ENCODE measurements at regions not wholly inside any gene's neighbourhood (a gene's known extent, or its start where the extent isn't known, plus 50 kb on each side); places are given as distances from the start of the nearest gene placed in this dataset.
"Not testable (repeated sequence)": the region's sequence is repeated elsewhere in the genome, so short reads cannot be mapped to it uniquely, and the experiment has no call there.

DNA sequence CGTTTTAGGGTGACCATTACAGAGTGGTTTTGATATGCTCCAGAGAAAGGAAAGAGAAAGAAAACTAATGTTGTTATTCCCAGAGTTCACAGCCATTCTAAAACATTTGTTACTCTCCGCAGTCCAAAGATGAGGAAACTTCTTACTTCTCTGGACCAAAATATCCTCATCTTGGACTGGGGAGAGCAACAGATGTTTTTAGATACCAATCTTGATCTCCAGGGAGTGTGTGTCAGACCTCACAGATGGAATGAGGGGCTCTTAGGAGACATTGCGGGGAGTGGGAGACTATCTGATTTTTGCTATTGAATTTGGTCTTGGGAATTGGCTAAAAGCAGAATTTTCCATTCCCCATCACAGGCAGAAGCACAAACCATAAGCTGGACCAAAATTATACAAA, 110.8 kb downstream of the TNFAIP3 start:
- Histone ChIP-seq H3K4me3 (replicated peaks; ENCODE audit: insufficient read depth, low read length) (no peak overlapping the region), H3K27ac (replicated peaks) (no peak overlapping the region), H3K27me3 (ENCODE audit: insufficient read depth, poor library complexity, severe bottlenecking) (no peaks in the 10 kb centered on the region)
- TF ChIP-seq POLR2AphosphoS5 (IDR thresholded peaks at IDR 0.05; ENCODE audit: low read depth) (no peak), GABPA (IDR thresholded peaks at IDR 0.05; ENCODE audit: low read depth) (no peak), SPI1 (IDR thresholded peaks at IDR 0.05; ENCODE audit: borderline replicate concordance, low read depth) (no peak)
- TF ChIP-seq, protein P1, sequence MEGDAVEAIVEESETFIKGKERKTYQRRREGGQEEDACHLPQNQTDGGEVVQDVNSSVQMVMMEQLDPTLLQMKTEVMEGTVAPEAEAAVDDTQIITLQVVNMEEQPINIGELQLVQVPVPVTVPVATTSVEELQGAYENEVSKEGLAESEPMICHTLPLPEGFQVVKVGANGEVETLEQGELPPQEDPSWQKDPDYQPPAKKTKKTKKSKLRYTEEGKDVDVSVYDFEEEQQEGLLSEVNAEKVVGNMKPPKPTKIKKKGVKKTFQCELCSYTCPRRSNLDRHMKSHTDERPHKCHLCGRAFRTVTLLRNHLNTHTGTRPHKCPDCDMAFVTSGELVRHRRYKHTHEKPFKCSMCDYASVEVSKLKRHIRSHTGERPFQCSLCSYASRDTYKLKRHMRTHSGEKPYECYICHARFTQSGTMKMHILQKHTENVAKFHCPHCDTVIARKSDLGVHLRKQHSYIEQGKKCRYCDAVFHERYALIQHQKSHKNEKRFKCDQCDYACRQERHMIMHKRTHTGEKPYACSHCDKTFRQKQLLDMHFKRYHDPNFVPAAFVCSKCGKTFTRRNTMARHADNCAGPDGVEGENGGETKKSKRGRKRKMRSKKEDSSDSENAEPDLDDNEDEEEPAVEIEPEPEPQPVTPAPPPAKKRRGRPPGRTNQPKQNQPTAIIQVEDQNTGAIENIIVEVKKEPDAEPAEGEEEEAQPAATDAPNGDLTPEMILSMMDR (IDR thresholded peaks at IDR 0.05; ENCODE audit: insufficient read depth, low read length) = no peak
- TF ChIP-seq, protein P2, sequence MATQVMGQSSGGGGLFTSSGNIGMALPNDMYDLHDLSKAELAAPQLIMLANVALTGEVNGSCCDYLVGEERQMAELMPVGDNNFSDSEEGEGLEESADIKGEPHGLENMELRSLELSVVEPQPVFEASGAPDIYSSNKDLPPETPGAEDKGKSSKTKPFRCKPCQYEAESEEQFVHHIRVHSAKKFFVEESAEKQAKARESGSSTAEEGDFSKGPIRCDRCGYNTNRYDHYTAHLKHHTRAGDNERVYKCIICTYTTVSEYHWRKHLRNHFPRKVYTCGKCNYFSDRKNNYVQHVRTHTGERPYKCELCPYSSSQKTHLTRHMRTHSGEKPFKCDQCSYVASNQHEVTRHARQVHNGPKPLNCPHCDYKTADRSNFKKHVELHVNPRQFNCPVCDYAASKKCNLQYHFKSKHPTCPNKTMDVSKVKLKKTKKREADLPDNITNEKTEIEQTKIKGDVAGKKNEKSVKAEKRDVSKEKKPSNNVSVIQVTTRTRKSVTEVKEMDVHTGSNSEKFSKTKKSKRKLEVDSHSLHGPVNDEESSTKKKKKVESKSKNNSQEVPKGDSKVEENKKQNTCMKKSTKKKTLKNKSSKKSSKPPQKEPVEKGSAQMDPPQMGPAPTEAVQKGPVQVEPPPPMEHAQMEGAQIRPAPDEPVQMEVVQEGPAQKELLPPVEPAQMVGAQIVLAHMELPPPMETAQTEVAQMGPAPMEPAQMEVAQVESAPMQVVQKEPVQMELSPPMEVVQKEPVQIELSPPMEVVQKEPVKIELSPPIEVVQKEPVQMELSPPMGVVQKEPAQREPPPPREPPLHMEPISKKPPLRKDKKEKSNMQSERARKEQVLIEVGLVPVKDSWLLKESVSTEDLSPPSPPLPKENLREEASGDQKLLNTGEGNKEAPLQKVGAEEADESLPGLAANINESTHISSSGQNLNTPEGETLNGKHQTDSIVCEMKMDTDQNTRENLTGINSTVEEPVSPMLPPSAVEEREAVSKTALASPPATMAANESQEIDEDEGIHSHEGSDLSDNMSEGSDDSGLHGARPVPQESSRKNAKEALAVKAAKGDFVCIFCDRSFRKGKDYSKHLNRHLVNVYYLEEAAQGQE (IDR thresholded peaks at IDR 0.05; ENCODE audit: insufficient replicate concordance, low read depth) = no peak
- no peak for DNase-seq (ENCODE audit: low read depth in 1 of 2, low spot score in 1 of 2)

DNA sequence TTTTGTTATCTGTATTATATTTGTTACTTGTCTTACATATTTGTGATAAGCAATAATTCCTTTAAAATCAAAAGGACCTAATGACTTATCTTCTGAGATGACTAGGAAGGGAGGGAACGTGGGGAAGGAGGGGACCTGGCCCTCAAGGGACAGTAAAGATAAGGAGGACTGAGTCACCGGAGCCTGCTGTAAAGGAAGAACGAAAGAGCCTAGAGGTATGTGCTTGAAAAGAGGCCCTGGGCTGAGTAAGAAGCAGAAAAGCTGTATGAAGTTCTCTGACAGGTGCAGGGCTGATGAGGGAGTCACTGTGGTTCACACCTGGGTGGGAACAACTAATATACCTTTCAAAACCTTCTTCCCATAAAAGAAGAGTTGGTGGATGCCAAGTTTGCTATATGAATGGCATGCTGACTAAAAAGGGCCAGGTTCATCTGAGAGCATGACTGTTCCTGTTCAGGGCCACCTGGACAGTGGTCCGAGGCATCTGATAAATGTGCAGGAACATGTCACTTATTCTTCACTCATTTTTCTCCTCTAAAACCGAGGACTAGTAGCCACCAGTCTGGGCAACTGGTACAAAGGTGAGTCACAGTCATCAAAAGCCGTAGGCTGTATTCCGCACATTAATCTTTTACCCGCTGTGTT, 111.3 kb downstream of the TNFAIP3 start:
- Histone ChIP-seq H3K4me3 (replicated peaks; ENCODE audit: insufficient read depth, low read length) (no peak overlapping the region), H3K27me3 (ENCODE audit: insufficient read depth, poor library complexity, severe bottlenecking) (no peaks in the 10 kb centered on the region), H3K27ac (replicated peaks) (no peak overlapping the region)
- no peak for DNase-seq (ENCODE audit: low read depth in 1 of 2, low spot score in 1 of 2)
- TF ChIP-seq POLR2AphosphoS5 (IDR thresholded peaks at IDR 0.05; ENCODE audit: low read depth) = no peak
- TF ChIP-seq GABPA (IDR thresholded peaks at IDR 0.05; ENCODE audit: low read depth) = no peak
- TF ChIP-seq, protein P2 (IDR thresholded peaks at IDR 0.05; ENCODE audit: insufficient replicate concordance, low read depth) = no peak
- TF ChIP-seq, protein P1 (IDR thresholded peaks at IDR 0.05; ENCODE audit: insufficient read depth, low read length) = no peak
- TF ChIP-seq SPI1 (IDR thresholded peaks at IDR 0.05; ENCODE audit: borderline replicate concordance, low read depth) = no peak

DNA sequence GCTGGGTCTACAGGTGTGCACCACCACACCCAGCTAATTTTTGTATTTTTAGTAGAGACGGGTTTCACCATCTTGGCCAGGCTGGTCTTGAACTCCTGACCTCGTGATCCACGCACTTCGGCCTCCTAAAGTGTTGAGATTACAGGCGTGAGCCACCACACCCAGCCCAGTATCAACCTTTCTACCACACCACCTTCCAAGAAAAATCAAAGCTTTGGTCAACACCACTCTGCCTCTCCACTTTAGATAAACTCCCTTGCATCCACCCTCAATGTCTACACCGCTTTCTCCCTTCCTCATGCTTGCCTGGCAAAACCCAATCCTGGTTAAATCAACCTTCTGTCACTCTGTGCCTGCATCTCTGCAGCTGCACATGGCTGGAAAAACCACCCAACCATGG, 112.2 kb downstream of the TNFAIP3 start:
- DNase-seq (ENCODE audit: low read depth in 1 of 2, low spot score in 1 of 2); H3K4me3 ChIP-seq (replicated peaks; ENCODE audit: insufficient read depth, low read length); H3K27me3 ChIP-seq (ENCODE audit: insufficient read depth, poor library complexity, severe bottlenecking); H3K27ac ChIP-seq (replicated peaks): not testable (repeated sequence)

DNA sequence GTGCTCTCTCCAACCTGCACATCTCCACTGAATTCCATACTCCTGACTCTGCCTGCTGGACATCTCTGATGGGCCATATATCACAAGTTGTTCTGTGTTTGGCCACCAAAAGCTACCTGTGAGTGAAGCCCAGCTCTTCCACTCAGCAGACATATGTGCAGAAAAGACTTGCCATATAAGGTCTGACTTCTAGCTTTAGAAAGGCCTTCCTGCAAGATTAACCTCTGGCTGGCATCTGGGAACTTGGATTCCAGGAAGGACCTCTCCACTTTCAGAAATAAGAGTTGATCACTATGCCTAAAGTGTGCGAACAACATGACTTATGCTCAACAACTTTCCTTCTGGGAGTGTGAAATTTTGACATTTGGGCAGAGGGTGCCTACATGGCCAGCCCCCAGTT, 113.7 kb downstream of the TNFAIP3 start:
- no peak for DNase-seq (ENCODE audit: low read depth in 1 of 2, low spot score in 1 of 2)
- Histone ChIP-seq H3K27me3 (ENCODE audit: insufficient read depth, poor library complexity, severe bottlenecking) (no peaks in the 10 kb centered on the region), H3K4me3 (replicated peaks; ENCODE audit: insufficient read depth, low read length) (no peak overlapping the region), H3K27ac (replicated peaks) (no peak overlapping the region)
- TF ChIP-seq, protein P2 (IDR thresholded peaks at IDR 0.05; ENCODE audit: insufficient replicate concordance, low read depth) = no peak
- TF ChIP-seq POLR2AphosphoS5 (IDR thresholded peaks at IDR 0.05; ENCODE audit: low read depth) = no peak
- TF ChIP-seq GABPA (IDR thresholded peaks at IDR 0.05; ENCODE audit: low read depth) = no peak
- TF ChIP-seq, protein P1 (IDR thresholded peaks at IDR 0.05; ENCODE audit: insufficient read depth, low read length) = no peak
